ENCODE measurements at regions not wholly inside any gene's neighbourhood (a gene's known extent, or its start where the extent isn't known, plus 50 kb on each side); places are given as distances from the start of the nearest gene placed in this dataset.
"Not testable (repeated sequence)": the region's sequence is repeated elsewhere in the genome, so short reads cannot be mapped to it uniquely, and the experiment has no call there.

- Mint-ChIP-seq H3K27me3 (peaks cover 1% of the 10 kb centered on the region), H3K36me3 (no peaks in the 10 kb centered on the region), H3K9me3 (peaks cover 4% of the 10 kb centered on the region), H3K4me1 (no peaks in the 10 kb centered on the region), H3K4me3 (no peak overlapping the region), H3K27ac (no peak overlapping the region)
These were observed 274.1 kb downstream of the ADAMTS20 start for GRCh38 chr12:43277651-43278540.

DNA sequence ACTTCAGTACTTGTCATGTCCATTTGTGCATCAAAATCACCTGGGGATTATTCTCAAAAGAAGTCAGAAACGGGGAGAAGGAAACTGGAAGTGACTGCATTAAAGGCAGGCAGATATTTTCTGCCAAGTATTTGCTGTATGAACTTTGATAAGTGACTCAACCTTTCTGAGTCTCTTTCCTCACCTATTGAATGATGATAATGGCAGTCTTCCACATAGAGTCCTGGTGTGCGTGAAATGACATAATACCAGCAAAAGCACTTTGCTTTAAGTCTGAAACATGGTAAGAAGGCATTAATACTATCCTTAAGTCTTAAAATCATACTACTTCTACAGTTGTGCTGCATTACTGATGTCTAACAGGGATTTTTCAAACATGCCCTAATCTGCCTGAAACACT is 278.5 kb downstream of the ADAMTS20 start:
- no peaks in the 10 kb centered on the region for H3K36me3 Mint-ChIP-seq
- H3K27ac Mint-ChIP-seq, result no peak overlapping the region
- no peaks in the 10 kb centered on the region for H3K4me1 Mint-ChIP-seq

DNA sequence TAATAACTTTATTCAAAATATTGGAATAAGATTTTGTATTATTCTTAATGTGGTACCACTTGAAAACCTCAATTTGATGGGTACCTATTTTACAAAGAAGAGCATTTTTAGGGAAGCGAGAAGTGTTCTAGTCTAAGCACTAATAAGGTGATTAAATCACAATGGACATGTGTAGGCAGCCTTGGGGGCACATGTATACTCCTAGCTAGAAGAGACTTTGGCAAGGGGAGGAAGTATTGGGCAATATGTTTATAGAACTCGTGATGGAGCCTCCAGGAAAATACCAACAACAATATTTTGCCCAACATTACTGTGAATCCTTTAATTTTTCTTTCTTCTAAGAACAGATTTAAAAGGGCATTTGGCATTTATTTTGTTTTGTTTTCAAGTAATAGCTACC is 280.3 kb downstream of the ADAMTS20 start:
- no peaks in the 10 kb centered on the region for H3K4me1 Mint-ChIP-seq
- H3K4me3 Mint-ChIP-seq, result no peak overlapping the region
- H3K36me3 Mint-ChIP-seq, result no peaks in the 10 kb centered on the region
- peaks cover 4% of the 10 kb centered on the region for H3K9me3 Mint-ChIP-seq
- no peak overlapping the region for H3K27ac Mint-ChIP-seq
- peaks cover 1% of the 10 kb centered on the region for H3K27me3 Mint-ChIP-seq

More for the DNA sequence above, 278.5 kb downstream of the ADAMTS20 start:
- no peak overlapping the region for H3K4me3 Mint-ChIP-seq
- peaks cover 4% of the 10 kb centered on the region for H3K9me3 Mint-ChIP-seq
- H3K27me3 Mint-ChIP-seq, result peaks cover 1% of the 10 kb centered on the region

- no peaks in the 10 kb centered on the region for H3K4me1 Mint-ChIP-seq
- peaks cover 4% of the 10 kb centered on the region for H3K9me3 Mint-ChIP-seq
- no peak overlapping the region for H3K27ac Mint-ChIP-seq
- H3K4me3 Mint-ChIP-seq, result no peak overlapping the region
- no peaks in the 10 kb centered on the region for H3K27me3 Mint-ChIP-seq
- no peaks in the 10 kb centered on the region for H3K36me3 Mint-ChIP-seq
These were observed 284.2 kb downstream of the ADAMTS20 start for GRCh38 chr12:43267818-43268217.

DNA sequence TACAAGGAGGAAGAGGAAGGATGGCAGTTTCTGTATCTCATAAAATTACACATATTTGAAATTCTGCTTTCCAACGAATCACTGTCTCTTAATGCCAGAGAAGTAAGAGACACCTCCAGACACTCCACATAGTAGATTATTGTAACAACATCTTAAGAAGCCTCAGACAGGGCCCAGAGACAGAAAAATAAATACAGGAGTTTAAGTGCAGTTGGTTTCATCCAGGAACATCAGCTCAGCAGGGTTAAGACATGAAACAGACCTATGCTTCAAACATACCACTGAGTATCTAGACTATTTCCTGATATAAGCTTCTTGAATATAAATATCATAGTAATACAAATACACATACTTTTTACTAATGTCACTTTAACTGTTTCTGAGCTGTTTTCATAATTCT is 290.3 kb downstream of the ADAMTS20 start:
- Mint-ChIP-seq H3K9me3 (peaks cover 9% of the 10 kb centered on the region), H3K4me1 (no peaks in the 10 kb centered on the region), H3K4me3 (no peak overlapping the region), H3K27me3 (no peaks in the 10 kb centered on the region), H3K27ac (no peak overlapping the region), H3K36me3 (no peaks in the 10 kb centered on the region)

- peaks cover 10% of the 10 kb centered on the region for H3K9me3 Mint-ChIP-seq
- no peak overlapping the region for H3K27ac Mint-ChIP-seq
- H3K4me3 Mint-ChIP-seq, result no peak overlapping the region
- H3K27me3 Mint-ChIP-seq, result no peaks in the 10 kb centered on the region
- no peaks in the 10 kb centered on the region for H3K36me3 Mint-ChIP-seq
- no peaks in the 10 kb centered on the region for H3K4me1 Mint-ChIP-seq
These were observed 296.4 kb downstream of the ADAMTS20 start for GRCh38 chr12:43255522-43256111.

- Mint-ChIP-seq H3K9me3 (peaks cover 5% of the 10 kb centered on the region), H3K4me3 (no peak overlapping the region), H3K27ac (no peak overlapping the region), H3K27me3 (no peaks in the 10 kb centered on the region), H3K36me3 (no peaks in the 10 kb centered on the region), H3K4me1 (no peaks in the 10 kb centered on the region)
These were observed 299.4 kb downstream of the ADAMTS20 start for GRCh38 chr12:43252585-43252984.

DNA sequence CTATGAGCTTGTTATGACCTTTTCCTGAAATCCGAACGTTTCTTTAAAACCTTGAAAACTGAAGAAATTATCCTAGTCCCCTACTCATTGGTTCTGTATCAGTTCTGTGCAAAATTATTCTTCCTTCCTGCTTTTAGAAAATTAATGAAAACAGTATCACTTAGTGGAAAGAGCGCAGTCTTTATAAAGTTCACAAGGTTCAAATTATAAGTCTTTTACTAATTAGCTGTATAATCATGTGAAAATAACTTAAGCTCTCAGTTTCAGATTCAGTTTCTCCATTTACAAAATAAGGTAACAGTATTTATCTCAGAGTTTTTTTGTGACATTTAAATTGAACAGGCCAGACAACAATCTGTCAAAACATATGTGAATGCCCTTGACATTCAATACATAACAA is 306.1 kb downstream of the ADAMTS20 start:
- no peaks in the 10 kb centered on the region for H3K9me3 Mint-ChIP-seq
- peaks cover 2% of the 10 kb centered on the region for H3K27me3 Mint-ChIP-seq
- no peak overlapping the region for H3K4me3 Mint-ChIP-seq
- no peaks in the 10 kb centered on the region for H3K36me3 Mint-ChIP-seq
- no peak overlapping the region for H3K27ac Mint-ChIP-seq
- no peaks in the 10 kb centered on the region for H3K4me1 Mint-ChIP-seq

DNA sequence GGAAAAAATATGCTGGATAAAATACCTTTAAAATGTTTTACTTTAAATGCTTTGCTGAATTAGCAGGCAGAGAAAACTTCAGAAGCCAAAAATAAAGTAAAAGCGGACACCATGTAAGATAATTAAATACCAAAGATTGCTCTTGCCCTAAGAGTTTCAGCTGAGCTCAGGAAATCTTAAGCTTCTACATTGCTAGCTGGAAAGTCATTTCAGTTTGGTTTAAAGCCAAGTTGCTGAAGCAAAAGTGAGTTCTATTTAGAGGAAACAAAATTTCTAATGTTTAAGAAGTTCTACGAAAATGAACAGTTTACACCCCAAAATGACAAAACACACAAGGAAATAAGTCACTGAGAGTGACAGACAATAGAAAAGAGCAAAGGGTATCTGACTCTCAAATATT is 310.0 kb downstream of the ADAMTS20 start:
- no peak overlapping the region for H3K4me3 Mint-ChIP-seq
- no peaks in the 10 kb centered on the region for H3K9me3 Mint-ChIP-seq
- no peaks in the 10 kb centered on the region for H3K4me1 Mint-ChIP-seq
- H3K27me3 Mint-ChIP-seq, result peaks cover 2% of the 10 kb centered on the region
- no peaks in the 10 kb centered on the region for H3K36me3 Mint-ChIP-seq
- H3K27ac Mint-ChIP-seq, result no peak overlapping the region

DNA sequence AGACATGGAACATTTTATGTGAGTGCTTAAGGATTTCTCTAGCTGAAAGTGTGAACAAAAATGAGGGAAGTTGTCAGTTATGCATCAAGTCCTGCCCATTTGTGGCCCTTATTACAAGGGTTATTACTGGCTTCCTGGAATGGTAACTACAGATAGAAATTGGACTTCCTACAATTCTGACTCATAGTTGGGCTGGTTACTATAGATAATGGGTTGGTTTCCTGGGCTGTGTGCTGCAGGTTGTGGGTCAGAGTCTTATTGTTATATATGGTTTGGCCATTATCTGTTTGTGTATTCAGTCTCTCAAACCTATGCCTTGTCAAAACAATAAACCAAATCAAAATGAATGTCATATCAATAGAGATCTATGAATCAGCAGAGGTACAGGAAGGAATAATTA is 313.7 kb downstream of the ADAMTS20 start:
- Mint-ChIP-seq H3K27ac (no peak overlapping the region), H3K36me3 (no peaks in the 10 kb centered on the region), H3K27me3 (no peaks in the 10 kb centered on the region), H3K4me1 (no peaks in the 10 kb centered on the region), H3K4me3 (no peak overlapping the region), H3K9me3 (no peaks in the 10 kb centered on the region)

DNA sequence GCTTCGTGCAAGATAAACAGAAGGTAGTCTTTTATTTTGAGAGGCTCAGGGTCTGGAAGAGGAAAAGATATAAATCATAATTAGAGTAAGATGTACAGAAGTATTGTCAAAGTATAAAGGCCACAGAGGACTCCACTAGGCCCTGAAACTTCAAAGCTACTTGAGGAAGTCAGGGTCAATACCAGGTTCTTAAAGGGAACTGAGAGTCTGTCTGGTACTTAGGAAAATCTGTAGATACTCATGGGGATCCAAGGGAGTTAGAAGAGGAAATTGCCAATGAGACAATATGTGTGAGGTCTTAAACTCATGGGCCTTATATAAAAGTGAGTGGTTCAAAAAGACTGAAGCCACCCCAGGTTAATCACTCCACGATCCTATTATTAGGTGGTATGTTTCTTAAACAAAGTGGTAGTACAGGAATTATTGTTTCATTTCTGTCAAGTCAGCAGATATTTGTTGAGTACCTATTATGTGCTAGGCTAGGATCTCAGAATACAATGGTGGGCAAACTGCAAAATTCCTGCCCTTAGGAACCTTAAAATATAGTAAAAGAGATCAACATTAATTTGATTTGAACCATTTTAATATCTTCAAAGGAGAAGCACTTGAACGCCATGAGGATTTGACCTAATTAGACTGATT is 314.6 kb downstream of the ADAMTS20 start:
- Mint-ChIP-seq H3K4me1 (no peaks in the 10 kb centered on the region), H3K4me3 (no peak overlapping the region), H3K27ac (no peak overlapping the region), H3K9me3 (no peaks in the 10 kb centered on the region), H3K36me3 (no peaks in the 10 kb centered on the region), H3K27me3 (no peaks in the 10 kb centered on the region)

GRCh38 chr12:43235721-43236120 is 316.3 kb downstream of the ADAMTS20 start:
- H3K27ac Mint-ChIP-seq, result no peak overlapping the region
- no peaks in the 10 kb centered on the region for H3K9me3 Mint-ChIP-seq
- H3K4me3 Mint-ChIP-seq, result no peak overlapping the region
- H3K36me3 Mint-ChIP-seq, result no peaks in the 10 kb centered on the region
- H3K27me3 Mint-ChIP-seq, result no peaks in the 10 kb centered on the region
- no peaks in the 10 kb centered on the region for H3K4me1 Mint-ChIP-seq

- Mint-ChIP-seq H3K27ac (no peak overlapping the region), H3K4me1 (no peaks in the 10 kb centered on the region), H3K27me3 (no peaks in the 10 kb centered on the region), H3K4me3 (no peak overlapping the region), H3K9me3 (no peaks in the 10 kb centered on the region), H3K36me3 (no peaks in the 10 kb centered on the region)
These were observed 318.1 kb downstream of the ADAMTS20 start for GRCh38 chr12:43233861-43234260.

DNA sequence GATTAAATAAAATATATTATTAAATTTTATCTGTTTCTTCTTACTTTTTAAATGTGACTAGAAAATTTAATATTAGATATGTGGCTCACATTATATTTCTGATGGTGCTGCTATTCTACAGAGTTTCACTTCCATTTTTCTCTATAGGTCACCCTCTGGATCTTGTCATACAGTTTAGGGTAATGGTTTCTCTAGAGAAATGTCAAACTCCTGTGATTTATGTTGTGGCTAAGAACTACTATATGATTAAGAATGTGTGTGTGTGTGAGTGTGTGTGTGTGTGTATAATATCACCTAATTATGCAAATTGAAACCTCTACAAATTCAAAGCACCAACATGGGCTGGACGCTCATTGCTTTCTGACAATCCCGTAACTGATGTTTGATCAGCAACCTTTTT is 325.9 kb downstream of the ADAMTS20 start:
- no peak overlapping the region for H3K4me3 Mint-ChIP-seq
- no peaks in the 10 kb centered on the region for H3K4me1 Mint-ChIP-seq
- peaks cover 12% of the 10 kb centered on the region for H3K9me3 Mint-ChIP-seq
- H3K36me3 Mint-ChIP-seq, result no peaks in the 10 kb centered on the region
- no peak overlapping the region for H3K27ac Mint-ChIP-seq
- no peaks in the 10 kb centered on the region for H3K27me3 Mint-ChIP-seq

- H3K9me3 Mint-ChIP-seq, result peaks cover 12% of the 10 kb centered on the region
- not testable (repeated sequence) for H3K4me1 Mint-ChIP-seq, H3K36me3 Mint-ChIP-seq, H3K27ac Mint-ChIP-seq, H3K27me3 Mint-ChIP-seq, H3K4me3 Mint-ChIP-seq
These were observed 327.7 kb downstream of the ADAMTS20 start for GRCh38 chr12:43224190-43224805.

- Mint-ChIP-seq H3K4me3 (no peak overlapping the region), H3K4me1 (no peaks in the 10 kb centered on the region), H3K9me3 (peaks cover 12% of the 10 kb centered on the region), H3K27ac (no peak overlapping the region), H3K36me3 (no peaks in the 10 kb centered on the region), H3K27me3 (no peaks in the 10 kb centered on the region)
These were observed 329.2 kb downstream of the ADAMTS20 start for GRCh38 chr12:43222796-43223195.
